EL (cell line): ENCODE measurements at regions not wholly inside any gene's neighbourhood (a gene's known extent, or its start where the extent isn't known, plus 50 kb on each side); places are given as distances from the start of the nearest gene placed in this dataset.
"Not testable (repeated sequence)": the region's sequence is repeated elsewhere in the genome, so short reads cannot be mapped to it uniquely, and the experiment has no call there.

Source experiments
- DNase-seq: peaks from one replicate; pipeline ENCODE4 v3.0.0-alpha.2; 2016

DNA sequence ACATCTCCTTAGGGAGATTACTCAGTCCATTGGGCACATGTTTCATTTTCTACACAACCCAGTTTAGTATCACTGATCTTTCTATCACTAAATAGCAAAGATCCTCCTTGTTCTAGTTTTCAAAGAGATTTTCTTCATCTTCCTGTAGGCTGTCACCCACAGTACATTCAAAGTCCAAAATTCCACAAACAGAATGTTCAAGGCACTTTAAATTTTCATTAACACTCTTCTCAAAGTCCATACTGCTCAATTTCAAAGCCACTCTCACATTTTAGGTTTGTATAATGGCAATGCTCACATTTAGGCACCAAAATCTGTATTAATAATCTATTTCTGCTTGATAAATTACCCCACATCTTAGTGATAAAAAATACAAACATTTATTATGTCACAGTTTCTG, 152.8 kb downstream of the FSIP2 start:
- no peak for DNase-seq

- no peak for DNase-seq
Observed at GRCh38 chr2:185891804-185892411, 153.3 kb downstream of the FSIP2 start.

DNA sequence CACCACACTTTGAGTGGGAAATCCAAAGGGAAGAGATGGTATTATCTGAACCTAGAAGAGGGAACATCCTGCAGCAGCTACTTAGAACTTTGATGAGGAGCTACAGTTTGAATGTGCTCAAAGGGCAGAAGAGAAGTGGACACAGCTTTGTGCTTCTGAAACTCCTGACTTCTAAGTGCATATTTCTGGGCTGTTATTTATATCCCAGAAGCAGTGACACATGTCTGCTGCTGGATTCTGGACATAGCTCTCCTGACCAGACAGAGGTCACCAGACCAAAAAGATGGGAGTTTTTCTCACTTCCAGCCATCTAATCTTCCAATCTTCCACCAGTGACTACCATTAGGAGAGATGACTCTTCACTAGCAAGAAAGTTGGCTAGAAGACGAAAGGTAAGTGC, 153.9 kb downstream of the FSIP2 start:
- DNase-seq, result no peak

DNA sequence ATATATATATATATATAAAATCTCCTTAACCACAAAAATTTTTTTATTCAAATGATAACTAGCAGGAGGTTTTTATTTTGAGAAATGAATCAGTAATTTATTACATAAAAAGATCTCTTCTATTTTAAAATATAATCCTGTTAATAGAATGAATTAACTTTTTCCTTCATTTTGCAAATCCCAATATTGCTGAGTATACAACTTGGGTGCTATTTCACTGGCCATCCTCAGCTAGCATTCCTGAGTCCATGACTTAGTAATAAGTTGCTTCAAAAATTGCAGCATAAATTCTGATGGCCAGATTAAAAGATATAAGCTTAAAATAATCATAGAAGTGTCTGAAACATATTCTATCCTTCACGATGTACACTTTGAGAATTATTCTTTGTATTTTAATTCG, 155.6 kb downstream of the FSIP2 start:
- no peak for DNase-seq

DNA sequence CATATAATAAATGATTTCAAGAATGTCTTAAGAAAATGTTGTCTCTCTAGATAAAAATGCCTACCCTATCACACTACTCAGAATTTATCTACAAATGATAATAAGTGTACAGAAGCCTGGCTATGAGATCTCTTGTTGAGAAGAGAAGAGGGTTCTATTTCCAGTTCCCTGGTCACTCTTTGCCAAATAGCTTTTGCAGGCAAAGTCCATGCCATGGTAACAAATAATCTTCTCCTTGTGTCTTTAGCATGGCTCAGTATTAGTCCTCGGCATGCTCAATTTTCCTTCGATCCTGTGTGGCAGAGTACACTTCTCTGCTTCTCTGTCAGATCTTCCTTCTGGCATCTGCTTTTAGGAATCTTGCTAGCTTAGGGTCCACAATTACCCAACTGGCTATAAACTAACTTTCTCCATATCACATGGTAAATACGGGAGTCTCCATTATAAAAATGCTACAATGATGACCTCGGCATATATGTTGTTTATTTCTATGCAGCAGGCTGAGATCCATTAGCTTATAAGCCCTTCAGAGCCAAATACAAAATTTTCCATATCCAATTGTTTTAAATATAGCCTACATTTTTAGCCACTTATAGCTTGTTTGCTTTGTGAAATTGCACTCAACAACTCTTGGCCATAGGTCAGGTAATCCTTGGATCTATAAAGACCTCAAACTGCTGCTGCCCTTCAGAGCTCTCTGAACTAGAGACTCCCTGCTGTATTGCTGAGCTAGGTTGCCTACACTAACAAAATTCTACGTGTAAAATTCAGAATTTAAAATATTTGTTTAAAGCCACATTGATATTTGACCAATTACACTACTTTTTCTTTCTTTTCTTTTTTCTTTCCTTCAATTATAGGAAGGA, 157.5 kb downstream of the FSIP2 start:
- DNase-seq, result no peak

DNA sequence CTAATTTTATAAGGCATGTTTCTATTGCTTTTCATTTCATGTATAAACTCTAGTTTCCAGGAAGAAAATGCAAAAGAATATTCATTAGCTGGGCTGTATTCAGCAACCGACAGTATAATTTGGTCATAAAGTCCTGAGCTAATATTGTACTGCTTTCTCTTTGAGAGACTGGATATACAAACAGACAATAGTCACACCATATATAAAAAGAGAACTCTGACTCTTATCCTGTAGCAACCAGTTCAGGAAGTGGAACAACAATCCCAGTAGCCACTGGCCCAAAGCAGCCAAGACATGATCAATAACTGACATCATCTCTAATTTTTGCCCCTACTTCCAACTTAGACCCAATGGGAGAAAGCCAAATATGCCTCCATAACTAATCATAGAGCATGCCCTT, 160.8 kb downstream of the FSIP2 start:
- no peak for DNase-seq

GRCh38 chr2:185919155-185919554, 180.6 kb downstream of the FSIP2 start:
- DNase-seq, result peak; percentile 23

DNA sequence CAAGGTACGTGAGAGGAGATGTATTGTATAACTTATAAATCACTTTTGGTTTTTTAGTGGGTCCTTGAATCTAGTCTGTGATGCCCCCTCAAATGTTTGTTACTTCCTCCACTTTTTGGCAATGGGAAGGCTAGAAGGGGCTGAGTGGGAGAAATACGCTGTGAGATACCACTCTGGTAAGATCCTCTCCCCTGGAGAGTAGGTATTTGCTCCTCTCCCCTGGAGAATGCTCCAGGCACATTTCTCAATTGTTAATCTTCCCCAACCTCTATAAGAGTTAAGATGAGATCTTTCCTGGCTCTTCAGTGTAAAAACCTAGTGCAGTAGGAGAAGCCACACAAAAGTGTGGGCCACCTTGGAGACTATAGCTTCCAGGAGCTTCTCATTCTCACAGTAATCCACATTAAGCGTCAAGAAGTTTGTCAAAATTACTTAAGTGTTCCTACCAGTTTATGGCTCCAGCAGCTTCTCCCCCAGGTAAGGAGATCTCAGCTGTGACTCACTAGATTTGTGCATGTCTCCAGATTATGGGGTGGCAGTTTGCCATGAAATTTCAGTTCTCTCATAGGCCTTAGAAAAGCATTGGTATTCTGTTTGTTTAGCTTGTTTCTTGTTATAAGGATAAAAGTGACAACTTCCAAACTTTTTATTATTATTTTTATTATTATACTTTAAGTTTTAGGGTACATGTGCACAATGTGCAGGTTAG, 182.6 kb downstream of the FSIP2 start:
- DNase-seq, result no peak

- DNase-seq, result no peak
Observed at GRCh38 chr2:185934232-185934631, 195.6 kb downstream of the FSIP2 start.

DNA sequence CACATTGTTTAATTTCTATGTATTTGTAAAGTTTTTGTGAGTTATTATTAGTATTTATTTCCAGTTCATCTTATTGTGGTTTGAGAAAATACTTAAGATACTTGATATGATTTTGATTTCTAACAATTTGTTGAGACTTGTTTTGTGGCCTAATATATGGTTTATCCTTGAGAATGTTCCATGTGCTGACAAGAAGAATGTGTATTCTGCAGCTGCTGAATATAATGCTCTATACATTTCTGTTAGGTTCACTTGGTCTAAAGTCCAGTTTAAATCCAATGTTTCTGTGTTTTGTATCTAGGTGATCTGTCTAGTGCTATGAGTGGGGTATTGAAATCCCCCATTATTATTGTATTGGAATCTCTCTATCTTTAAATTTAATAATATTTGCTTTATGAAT, 201.3 kb downstream of the FSIP2 start:
- DNase-seq, result no peak

DNA sequence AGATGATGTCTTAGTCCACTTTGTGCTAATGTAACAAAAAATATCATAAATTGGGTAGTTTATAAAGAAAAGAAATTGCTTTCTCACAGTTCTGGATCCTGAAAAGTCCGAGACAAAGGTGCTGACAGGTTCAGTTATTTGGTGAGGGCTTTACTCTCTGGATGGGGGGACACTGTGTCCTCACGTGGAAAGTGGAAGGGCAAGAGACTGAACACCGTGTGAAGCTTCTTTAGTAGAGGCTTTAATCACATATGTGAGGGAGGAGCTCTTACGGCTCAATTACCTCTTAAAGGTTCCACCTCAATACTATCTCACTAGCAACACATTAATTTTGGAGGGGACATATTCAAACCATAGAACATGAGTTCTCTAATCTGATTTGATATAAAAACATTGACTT, 204.3 kb downstream of the FSIP2 start:
- DNase-seq, result no peak

GRCh38 chr2:185947722-185948121, 209.1 kb downstream of the FSIP2 start:
- DNase-seq, result no peak

DNA sequence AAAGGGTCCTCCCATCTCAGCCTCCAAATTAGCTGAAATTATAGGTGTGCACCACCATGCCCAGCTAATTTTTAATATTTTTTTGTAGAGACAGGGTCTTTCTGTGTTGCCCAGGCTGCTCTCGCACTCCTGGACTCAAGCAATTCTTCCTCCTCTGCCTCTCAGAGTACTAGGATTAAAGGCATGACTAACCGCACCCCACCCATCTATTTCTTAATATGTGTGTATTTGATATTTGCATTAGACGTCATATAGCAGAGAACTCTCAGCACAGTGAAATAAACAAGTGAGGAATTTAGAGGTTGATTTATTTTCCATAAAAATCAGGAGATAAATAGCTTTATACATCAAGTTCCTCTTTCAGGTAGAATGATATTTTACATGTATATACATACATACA, 213.5 kb downstream of the FSIP2 start:
- DNase-seq, result no peak

- DNase-seq, result no peak
Observed at GRCh38 chr2:185954389-185954788, 215.8 kb downstream of the FSIP2 start.

DNA sequence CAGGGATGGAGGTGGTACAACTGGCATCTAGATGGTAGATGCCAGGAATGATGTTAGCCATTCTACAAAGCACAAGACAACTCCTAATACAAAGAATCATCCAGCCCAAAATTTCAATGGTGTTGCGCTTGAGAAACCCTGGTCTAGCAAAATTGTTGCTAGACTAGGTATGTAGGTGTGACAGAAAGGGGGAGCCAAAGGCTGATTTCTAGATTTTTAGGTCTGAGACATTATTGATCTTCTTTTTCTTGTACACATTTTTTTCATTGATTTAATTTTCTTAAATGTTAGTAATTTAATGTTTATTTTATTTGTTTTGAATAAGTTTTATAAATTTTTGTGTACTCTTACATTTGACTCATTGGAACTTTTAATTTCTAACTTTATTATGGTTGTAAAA, 216.4 kb downstream of the FSIP2 start:
- DNase-seq, result no peak

- no peak for DNase-seq
Observed at GRCh38 chr2:185967335-185967734, 228.7 kb downstream of the FSIP2 start.

DNA sequence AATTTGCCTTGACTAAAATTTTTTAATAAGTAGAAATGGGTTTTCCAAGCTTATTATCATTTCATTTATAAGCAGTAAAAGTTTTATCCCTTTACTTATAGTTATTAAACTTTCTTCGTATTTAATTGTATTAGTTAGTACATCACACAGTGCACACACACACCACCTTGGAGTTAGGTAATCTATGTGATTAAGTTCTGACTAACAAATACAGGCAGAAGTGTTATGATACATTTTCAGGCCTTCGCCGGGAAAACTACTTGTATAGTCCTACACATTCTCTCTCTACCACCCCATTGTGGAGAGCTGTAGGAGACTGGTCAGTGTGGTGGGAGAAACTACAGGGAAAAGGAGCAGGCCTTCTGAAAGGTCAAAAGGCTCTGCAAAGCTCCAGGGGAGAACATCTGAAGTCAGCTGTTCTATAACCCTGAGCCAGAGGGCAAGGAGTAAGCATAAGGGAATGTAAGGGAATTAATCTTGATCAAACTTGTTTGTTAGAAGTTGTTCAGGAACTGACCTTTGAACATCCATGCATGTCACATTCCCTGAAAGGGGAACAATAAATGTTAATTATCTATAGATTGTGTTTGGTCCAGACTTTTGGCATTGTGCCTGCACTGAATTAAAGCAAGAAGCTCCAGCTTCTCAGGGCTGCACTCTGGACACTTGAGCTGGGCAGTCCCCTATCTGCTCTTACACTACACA, 231.7 kb downstream of the FSIP2 start:
- DNase-seq, result no peak

- peak; percentile 70 for DNase-seq
Observed at GRCh38 chr2:185978634-185979407, 240.2 kb downstream of the FSIP2 start.

DNA sequence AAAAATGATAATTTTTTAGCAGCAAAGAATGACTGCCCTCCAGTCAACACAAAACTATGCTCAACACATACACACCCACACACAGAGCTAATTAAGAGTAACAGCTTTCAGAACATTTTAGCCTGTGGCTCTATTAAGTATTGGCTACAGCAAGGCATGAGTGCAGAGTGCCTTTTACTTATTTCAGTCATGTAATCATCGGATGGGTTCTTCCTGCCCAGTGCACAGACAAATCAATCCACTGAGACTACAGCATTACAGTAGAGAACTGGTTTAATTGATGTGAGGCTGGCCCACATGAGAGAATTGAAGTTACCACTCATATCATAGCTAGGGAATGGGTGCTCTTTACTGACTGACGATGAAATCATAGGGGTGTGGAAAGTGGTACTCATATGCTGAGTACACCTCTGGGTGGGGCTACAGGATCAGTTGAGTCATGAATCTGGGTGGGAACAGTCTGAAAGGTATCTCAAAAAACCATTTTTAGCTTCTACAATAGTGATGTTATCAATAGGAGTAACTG, 241.0 kb downstream of the FSIP2 start:
- peak; percentile 30 for DNase-seq

- no peak for DNase-seq
Observed at GRCh38 chr2:185980944-185981343, 242.3 kb downstream of the FSIP2 start.

- DNase-seq, result peak; percentile 31
Observed at GRCh38 chr2:185984670-185985069, 246.1 kb downstream of the FSIP2 start.

DNA sequence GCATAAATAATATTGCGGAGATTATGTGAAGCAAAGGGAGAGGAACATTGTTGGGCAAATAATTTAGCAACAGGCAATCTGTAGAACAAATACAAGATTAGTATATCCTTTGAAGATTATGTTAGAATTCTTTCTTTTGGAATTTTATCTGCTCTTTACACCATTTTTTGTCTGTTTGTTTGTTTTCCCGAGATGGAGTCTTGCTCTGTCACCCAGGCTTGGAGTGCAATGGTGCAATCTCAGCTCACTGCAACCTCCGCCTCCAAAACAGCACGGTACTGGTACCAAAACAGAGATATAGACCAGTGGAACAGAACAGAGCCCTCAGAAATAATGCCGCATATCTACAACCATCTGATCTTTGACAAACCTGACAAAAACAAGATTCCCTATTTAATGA, 250.3 kb downstream of the FSIP2 start:
- DNase-seq, result not testable (repeated sequence)
